ENCODE measurements at regions not wholly inside any gene's neighbourhood (a gene's known extent, or its start where the extent isn't known, plus 50 kb on each side); places are given as distances from the start of the nearest gene placed in this dataset.

GRCh38 chr2:120494446-120494845, 148.5 kb downstream of the INHBB start:
- H3K4me3 ChIP-seq (ENCODE audit: low read depth, low read length) = no peak overlapping the region
- no peak for DNase-seq (ENCODE audit: low read depth)
- TF ChIP-seq CTCF (IDR thresholded peaks at IDR 0.05; ENCODE audit: insufficient read depth, low read depth, low read length) = no peak

GRCh38 chr2:120495586-120495985, 149.7 kb downstream of the INHBB start:
- H3K4me3 ChIP-seq (ENCODE audit: low read depth, low read length) = no peak overlapping the region
- TF ChIP-seq CTCF (IDR thresholded peaks at IDR 0.05; ENCODE audit: insufficient read depth, low read depth, low read length) = no peak
- no peak for DNase-seq (ENCODE audit: low read depth)

- DNase-seq (ENCODE audit: low read depth) = no peak
- no peak overlapping the region for H3K4me3 ChIP-seq (ENCODE audit: low read depth, low read length)
- no peak for TF ChIP-seq CTCF (IDR thresholded peaks at IDR 0.05; ENCODE audit: insufficient read depth, low read depth, low read length)
These were observed 150.3 kb downstream of the INHBB start for GRCh38 chr2:120496235-120496634.

- TF ChIP-seq CTCF (IDR thresholded peaks at IDR 0.05; ENCODE audit: insufficient read depth, low read depth, low read length) = no peak
- DNase-seq (ENCODE audit: low read depth) = no peak
- H3K4me3 ChIP-seq (ENCODE audit: low read depth, low read length) = no peak overlapping the region
These were observed 150.8 kb downstream of the INHBB start for GRCh38 chr2:120496759-120497158.

- no peak for DNase-seq (ENCODE audit: low read depth)
- TF ChIP-seq CTCF (IDR thresholded peaks at IDR 0.05; ENCODE audit: insufficient read depth, low read depth, low read length) = no peak
- no peak overlapping the region for H3K4me3 ChIP-seq (ENCODE audit: low read depth, low read length)
These were observed 151.5 kb downstream of the INHBB start for GRCh38 chr2:120497261-120497977.

- TF ChIP-seq CTCF (IDR thresholded peaks at IDR 0.05; ENCODE audit: insufficient read depth, low read depth, low read length) = no peak
- DNase-seq (ENCODE audit: low read depth) = no peak
- no peak overlapping the region for H3K4me3 ChIP-seq (ENCODE audit: low read depth, low read length)
These were observed 152.2 kb downstream of the INHBB start for GRCh38 chr2:120498121-120498520.
